Panc1 (cell line): ENCODE measurements at regions not wholly inside any gene's neighbourhood (a gene's known extent, or its start where the extent isn't known, plus 50 kb on each side); places are given as distances from the start of the nearest gene placed in this dataset.

ENCODE experiments used
- POLR2AphosphoS5 ChIP-seq: IDR thresholded peaks from 2 replicates; pipeline ENCODE4 v1.6.1; 2012; ENCODE audit warnings: mild to moderate bottlenecking, low read depth, low read length, moderate library complexity
- SIN3A ChIP-seq: IDR thresholded peaks from 2 replicates; pipeline ENCODE4 v1.6.1; 2012; ENCODE audit warnings: low read depth, mild to moderate bottlenecking, low read length, moderate library complexity, borderline replicate concordance; ENCODE audit not compliant: insufficient read depth
- TCF7L2 ChIP-seq: IDR thresholded peaks from 2 replicates; pipeline ENCODE4 v1.6.1; 2011; ENCODE audit warnings: mild to moderate bottlenecking, low read depth, low read length, inconsistent platforms
- TF ChIP-seq, protein P1 (sequence below): fragments of 450-650 bp; IDR thresholded peaks from 2 replicates; pipeline ENCODE4 v1.5.1; 2017; ENCODE audit warnings: mild to moderate bottlenecking
- TF ChIP-seq, protein P2 (sequence below), 2 experiments: IDR thresholded peaks; 2 replicates each; pipeline ENCODE4 v1.6.1; 2011 to 2012; ENCODE audit warnings: low read depth in 2 of 2, control low read depth in 1 of 2, low read length in 1 of 2, mild to moderate bottlenecking in 1 of 2, moderate library complexity in 1 of 2; ENCODE audit not compliant: insufficient read depth in 1 of 2

DNA sequence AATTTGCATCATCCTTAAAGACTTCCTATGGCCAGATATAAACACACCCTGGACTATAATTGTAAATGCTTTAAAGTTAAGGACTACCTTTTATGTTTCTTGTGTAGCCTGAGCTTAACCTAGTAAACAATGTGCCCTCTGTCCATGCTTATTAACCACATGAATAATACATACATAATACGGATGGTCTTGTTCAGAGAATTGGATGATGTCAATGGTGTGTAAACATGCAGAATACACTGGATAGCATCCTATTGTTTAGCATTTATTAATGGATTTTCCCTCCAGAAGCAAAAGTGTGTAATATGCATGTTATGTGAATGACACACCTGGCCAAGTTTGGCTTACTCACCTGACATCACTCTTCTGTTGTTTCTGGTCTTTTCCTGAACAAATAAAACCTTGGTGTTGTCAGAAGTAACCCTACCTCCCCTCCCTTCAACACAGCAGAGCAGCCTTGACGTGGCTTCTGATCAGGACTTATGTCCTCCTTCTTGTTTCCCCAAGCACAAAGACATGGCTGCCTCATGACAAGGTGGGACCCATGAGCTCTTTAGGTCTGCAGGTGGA lies 517.9 kb downstream of the MTRR start:
- TF ChIP-seq POLR2AphosphoS5: no peak
- TF ChIP-seq, protein P1, sequence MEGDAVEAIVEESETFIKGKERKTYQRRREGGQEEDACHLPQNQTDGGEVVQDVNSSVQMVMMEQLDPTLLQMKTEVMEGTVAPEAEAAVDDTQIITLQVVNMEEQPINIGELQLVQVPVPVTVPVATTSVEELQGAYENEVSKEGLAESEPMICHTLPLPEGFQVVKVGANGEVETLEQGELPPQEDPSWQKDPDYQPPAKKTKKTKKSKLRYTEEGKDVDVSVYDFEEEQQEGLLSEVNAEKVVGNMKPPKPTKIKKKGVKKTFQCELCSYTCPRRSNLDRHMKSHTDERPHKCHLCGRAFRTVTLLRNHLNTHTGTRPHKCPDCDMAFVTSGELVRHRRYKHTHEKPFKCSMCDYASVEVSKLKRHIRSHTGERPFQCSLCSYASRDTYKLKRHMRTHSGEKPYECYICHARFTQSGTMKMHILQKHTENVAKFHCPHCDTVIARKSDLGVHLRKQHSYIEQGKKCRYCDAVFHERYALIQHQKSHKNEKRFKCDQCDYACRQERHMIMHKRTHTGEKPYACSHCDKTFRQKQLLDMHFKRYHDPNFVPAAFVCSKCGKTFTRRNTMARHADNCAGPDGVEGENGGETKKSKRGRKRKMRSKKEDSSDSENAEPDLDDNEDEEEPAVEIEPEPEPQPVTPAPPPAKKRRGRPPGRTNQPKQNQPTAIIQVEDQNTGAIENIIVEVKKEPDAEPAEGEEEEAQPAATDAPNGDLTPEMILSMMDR: no peak
- TF ChIP-seq, protein P2, sequence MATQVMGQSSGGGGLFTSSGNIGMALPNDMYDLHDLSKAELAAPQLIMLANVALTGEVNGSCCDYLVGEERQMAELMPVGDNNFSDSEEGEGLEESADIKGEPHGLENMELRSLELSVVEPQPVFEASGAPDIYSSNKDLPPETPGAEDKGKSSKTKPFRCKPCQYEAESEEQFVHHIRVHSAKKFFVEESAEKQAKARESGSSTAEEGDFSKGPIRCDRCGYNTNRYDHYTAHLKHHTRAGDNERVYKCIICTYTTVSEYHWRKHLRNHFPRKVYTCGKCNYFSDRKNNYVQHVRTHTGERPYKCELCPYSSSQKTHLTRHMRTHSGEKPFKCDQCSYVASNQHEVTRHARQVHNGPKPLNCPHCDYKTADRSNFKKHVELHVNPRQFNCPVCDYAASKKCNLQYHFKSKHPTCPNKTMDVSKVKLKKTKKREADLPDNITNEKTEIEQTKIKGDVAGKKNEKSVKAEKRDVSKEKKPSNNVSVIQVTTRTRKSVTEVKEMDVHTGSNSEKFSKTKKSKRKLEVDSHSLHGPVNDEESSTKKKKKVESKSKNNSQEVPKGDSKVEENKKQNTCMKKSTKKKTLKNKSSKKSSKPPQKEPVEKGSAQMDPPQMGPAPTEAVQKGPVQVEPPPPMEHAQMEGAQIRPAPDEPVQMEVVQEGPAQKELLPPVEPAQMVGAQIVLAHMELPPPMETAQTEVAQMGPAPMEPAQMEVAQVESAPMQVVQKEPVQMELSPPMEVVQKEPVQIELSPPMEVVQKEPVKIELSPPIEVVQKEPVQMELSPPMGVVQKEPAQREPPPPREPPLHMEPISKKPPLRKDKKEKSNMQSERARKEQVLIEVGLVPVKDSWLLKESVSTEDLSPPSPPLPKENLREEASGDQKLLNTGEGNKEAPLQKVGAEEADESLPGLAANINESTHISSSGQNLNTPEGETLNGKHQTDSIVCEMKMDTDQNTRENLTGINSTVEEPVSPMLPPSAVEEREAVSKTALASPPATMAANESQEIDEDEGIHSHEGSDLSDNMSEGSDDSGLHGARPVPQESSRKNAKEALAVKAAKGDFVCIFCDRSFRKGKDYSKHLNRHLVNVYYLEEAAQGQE (IDR thresholded peaks at IDR 0.05; ENCODE audit: insufficient read depth in 1 of 2, low read depth in 2 of 2, low read length in 1 of 2): no peak
- TF ChIP-seq SIN3A: no peak
- TF ChIP-seq TCF7L2: no peak
